Activated CD4-positive, alpha-beta T cell treated with anti-CD3 and anti-CD28 coated beads, Interleukin-2, amount 10 ng/mL, durations not matched to agents 24 days and 14 days (primary cell): ENCODE measurements at regions not wholly inside any gene's neighbourhood (a gene's known extent, or its start where the extent isn't known, plus 50 kb on each side); places are given as distances from the start of the nearest gene placed in this dataset.
"Not testable (repeated sequence)": the region's sequence is repeated elsewhere in the genome, so short reads cannot be mapped to it uniquely, and the experiment has no call there.

Experiments used
- DNase-seq: peaks from one replicate; pipeline ENCODE4 v3.0.0; 2022
- H3K27ac Mint-ChIP-seq: one replicate; pipeline ENCODE4 v1.8.0; 2022; ENCODE audit warnings: mild to moderate bottlenecking, mixed read lengths
- H3K27me3 Mint-ChIP-seq: one replicate; pipeline ENCODE4 v1.8.0; 2022; ENCODE audit warnings: mixed read lengths
- H3K36me3 Mint-ChIP-seq: one replicate; pipeline ENCODE4 v1.8.0; 2022; ENCODE audit warnings: low read depth, mild to moderate bottlenecking, mixed read lengths
- H3K4me1 Mint-ChIP-seq: one replicate; pipeline ENCODE4 v1.8.0; 2021; ENCODE audit warnings: mixed read lengths
- H3K4me3 Mint-ChIP-seq: one replicate; pipeline ENCODE4 v1.8.0; 2022; ENCODE audit warnings: mild to moderate bottlenecking, moderate library complexity, mixed read lengths
- H3K9me3 Mint-ChIP-seq: one replicate; pipeline ENCODE4 v1.8.0; 2021; ENCODE audit warnings: mixed read lengths
- intact Hi-C: fragments of 100-400 bp; cut with micrococcal nuclease; formaldehyde crosslinking; loops from one replicate; pipeline ENCODE4 v1.15.1; 2023

GRCh38 chr13:81148822-81149221 is 807.9 kb upstream of the SPRY2 start:
- peaks cover 4% of the 10 kb centered on the region for H3K9me3 Mint-ChIP-seq
- no peak for DNase-seq
- H3K27ac Mint-ChIP-seq, result no peak overlapping the region
- intact Hi-C loops, result no loop called here
- no peak overlapping the region for H3K4me3 Mint-ChIP-seq
- no peaks in the 10 kb centered on the region for H3K27me3 Mint-ChIP-seq
- no peaks in the 10 kb centered on the region for H3K36me3 Mint-ChIP-seq
- H3K4me1 Mint-ChIP-seq, result no peaks in the 10 kb centered on the region

DNA sequence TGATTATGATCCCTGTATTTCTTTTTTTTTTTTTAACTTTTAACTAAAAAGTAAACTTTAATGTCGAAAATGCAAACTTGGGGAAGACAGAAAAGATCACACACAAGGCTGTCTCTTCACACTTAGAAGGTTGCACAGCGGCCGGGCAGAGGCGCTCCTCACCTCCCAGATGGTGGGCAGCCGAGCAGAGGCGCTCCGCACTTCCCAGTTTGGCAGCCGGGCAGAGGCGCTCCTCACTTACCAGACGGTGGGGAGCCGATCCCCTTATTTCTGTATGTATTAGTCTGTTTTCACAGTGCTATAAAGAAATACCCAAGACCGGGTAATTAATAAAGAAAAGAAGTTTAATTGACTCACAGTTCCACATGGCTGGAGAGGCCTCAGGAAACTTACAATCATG is 805.6 kb upstream of the SPRY2 start:
- H3K4me3 Mint-ChIP-seq, H3K36me3 Mint-ChIP-seq, H3K27me3 Mint-ChIP-seq, DNase-seq, intact Hi-C loops, H3K4me1 Mint-ChIP-seq, H3K9me3 Mint-ChIP-seq, H3K27ac Mint-ChIP-seq: not testable (repeated sequence)

GRCh38 chr13:81142306-81142999 is 801.5 kb upstream of the SPRY2 start:
- no peak overlapping the region for H3K27ac Mint-ChIP-seq
- H3K9me3 Mint-ChIP-seq, result peaks cover 2% of the 10 kb centered on the region
- H3K36me3 Mint-ChIP-seq, result no peaks in the 10 kb centered on the region
- no peaks in the 10 kb centered on the region for H3K4me1 Mint-ChIP-seq
- intact Hi-C loops, result no loop called here
- no peak overlapping the region for H3K4me3 Mint-ChIP-seq
- no peaks in the 10 kb centered on the region for H3K27me3 Mint-ChIP-seq
- no peak for DNase-seq

DNA sequence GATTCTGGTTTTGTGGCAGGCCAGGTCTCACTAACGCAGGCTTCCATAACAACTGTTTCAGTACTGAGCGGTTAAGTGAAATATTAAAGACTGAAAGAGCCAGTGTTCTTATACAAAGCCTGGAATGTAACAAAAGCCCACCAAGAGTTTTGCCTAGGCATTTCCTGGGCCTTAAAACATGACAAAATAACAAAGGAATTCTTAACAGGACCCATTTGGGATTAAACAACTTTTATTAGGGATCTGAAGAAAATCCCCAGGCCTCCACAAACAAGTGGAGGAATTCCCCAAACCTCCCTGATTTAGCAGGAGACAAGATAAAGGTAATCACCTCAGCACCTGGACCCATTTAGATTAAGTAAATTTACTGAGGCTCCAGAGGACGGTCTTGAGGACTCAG is 799.7 kb upstream of the SPRY2 start:
- DNase-seq, result no peak
- no peak overlapping the region for H3K27ac Mint-ChIP-seq
- no peaks in the 10 kb centered on the region for H3K27me3 Mint-ChIP-seq
- intact Hi-C loops, result no loop called here
- no peaks in the 10 kb centered on the region for H3K9me3 Mint-ChIP-seq
- H3K4me3 Mint-ChIP-seq, result no peak overlapping the region
- no peaks in the 10 kb centered on the region for H3K36me3 Mint-ChIP-seq
- H3K4me1 Mint-ChIP-seq, result no peaks in the 10 kb centered on the region

DNA sequence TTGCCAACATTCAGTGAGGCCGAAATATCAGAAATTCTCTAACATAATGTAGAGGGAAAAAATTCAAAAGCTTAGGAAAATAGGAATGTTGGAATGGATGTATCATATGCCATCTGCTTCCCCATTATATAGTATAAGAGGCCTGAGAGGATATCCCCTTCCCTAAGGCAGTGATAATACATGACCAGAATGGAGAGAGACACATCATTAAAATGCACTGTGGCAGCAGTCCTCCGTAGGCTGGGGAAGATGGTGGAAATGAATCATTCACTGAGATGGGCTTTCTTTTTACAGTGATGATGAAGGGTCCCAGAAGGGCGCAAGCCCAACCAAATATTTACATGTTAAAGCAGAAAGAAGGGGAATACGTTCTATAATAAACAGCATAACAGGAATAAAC is 799.1 kb upstream of the SPRY2 start:
- intact Hi-C loops, result no loop called here
- no peak for DNase-seq
- H3K36me3 Mint-ChIP-seq, result no peaks in the 10 kb centered on the region
- no peaks in the 10 kb centered on the region for H3K4me1 Mint-ChIP-seq
- no peaks in the 10 kb centered on the region for H3K9me3 Mint-ChIP-seq
- no peak overlapping the region for H3K27ac Mint-ChIP-seq
- H3K27me3 Mint-ChIP-seq, result no peaks in the 10 kb centered on the region
- no peak overlapping the region for H3K4me3 Mint-ChIP-seq

GRCh38 chr13:81138353-81138980 is 797.5 kb upstream of the SPRY2 start:
- H3K36me3 Mint-ChIP-seq, result no peaks in the 10 kb centered on the region
- no peak overlapping the region for H3K27ac Mint-ChIP-seq
- H3K4me3 Mint-ChIP-seq, result no peak overlapping the region
- intact Hi-C loops, result no loop called here
- H3K27me3 Mint-ChIP-seq, result no peaks in the 10 kb centered on the region
- no peaks in the 10 kb centered on the region for H3K4me1 Mint-ChIP-seq
- no peak for DNase-seq
- H3K9me3 Mint-ChIP-seq, result no peaks in the 10 kb centered on the region

DNA sequence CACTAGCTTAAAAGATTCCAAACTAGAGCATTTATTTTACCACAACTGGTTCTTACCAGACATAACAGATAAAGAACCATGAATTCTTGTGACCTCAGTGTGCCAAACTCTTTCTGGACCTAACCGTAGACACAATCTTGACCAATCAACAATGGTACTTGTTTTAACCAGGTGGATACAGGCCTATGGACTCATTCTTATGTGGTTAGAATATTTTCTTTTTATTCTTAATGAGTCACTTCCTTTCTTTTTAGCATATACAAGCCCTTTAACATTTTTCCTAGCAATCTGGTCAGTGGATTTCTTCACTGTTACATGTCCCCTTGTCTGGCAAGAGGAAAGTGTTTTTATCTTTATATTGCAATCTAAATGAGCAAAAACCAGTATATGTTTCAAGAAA is 792.1 kb upstream of the SPRY2 start:
- Mint-ChIP-seq H3K27me3 (no peaks in the 10 kb centered on the region), H3K36me3 (no peaks in the 10 kb centered on the region), H3K9me3 (peaks cover 9% of the 10 kb centered on the region), H3K4me3 (no peak overlapping the region), H3K27ac (no peak overlapping the region), H3K4me1 (no peaks in the 10 kb centered on the region)
- intact Hi-C loops, result no loop called here
- DNase-seq, result no peak

DNA sequence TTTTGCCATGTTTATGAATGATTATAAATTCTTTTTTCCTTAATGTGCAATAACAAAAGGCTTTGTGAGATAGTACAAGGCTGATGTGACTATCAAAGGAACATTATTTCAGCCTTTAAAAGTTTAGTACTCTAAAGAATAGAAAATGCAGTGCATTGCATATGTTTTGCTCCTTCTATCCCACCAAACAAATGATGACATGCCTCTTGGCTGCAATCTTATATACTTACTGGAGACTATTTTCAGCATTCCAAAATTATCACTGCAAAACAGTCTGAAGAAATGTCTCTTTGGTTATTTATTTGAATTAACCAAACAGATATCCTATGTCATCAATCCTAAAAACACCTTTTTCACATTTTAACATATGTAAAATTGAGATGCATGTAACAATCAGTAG is 776.5 kb upstream of the SPRY2 start:
- DNase-seq, result no peak
- H3K9me3 Mint-ChIP-seq, result no peaks in the 10 kb centered on the region

GRCh38 chr13:81116461-81117282 is 775.7 kb upstream of the SPRY2 start:
- no peaks in the 10 kb centered on the region for H3K27me3 Mint-ChIP-seq
- no peaks in the 10 kb centered on the region for H3K4me1 Mint-ChIP-seq
- no peaks in the 10 kb centered on the region for H3K9me3 Mint-ChIP-seq

More for the DNA sequence above, 776.5 kb upstream of the SPRY2 start:
- Mint-ChIP-seq H3K27ac (no peak overlapping the region), H3K4me3 (no peak overlapping the region), H3K27me3 (no peaks in the 10 kb centered on the region), H3K36me3 (no peaks in the 10 kb centered on the region), H3K4me1 (no peaks in the 10 kb centered on the region)
- intact Hi-C loops, result no loop called here

DNA sequence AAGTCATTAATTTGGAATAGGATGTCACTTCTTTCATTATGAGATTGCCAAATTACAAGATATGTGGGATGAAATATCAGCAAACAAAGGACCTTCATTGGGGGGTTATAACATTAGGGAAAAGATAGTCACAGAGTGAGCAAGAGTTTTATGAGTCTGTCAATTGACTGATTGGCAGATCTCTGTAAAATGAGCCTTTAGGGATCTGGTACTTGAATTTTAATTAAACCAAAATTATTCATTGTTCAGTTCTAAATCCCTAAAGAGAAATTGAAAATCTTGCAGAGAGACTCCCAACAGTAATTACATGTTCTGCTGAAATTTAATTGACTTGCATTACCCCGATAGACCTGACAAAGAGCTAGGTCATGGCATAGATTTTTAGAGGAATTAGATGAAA is 768.1 kb upstream of the SPRY2 start:
- intact Hi-C loops, result no loop called here
- DNase-seq, result no peak
- H3K4me1 Mint-ChIP-seq, result no peaks in the 10 kb centered on the region
- no peaks in the 10 kb centered on the region for H3K9me3 Mint-ChIP-seq
- no peak overlapping the region for H3K27ac Mint-ChIP-seq
- no peaks in the 10 kb centered on the region for H3K27me3 Mint-ChIP-seq
- H3K4me3 Mint-ChIP-seq, result no peak overlapping the region
- H3K36me3 Mint-ChIP-seq, result no peaks in the 10 kb centered on the region

More at GRCh38 chr13:81116461-81117282, 775.7 kb upstream of the SPRY2 start:
- intact Hi-C loops, result no loop called here
- no peaks in the 10 kb centered on the region for H3K36me3 Mint-ChIP-seq
- no peak overlapping the region for H3K4me3 Mint-ChIP-seq
- H3K27ac Mint-ChIP-seq, result no peak overlapping the region
- no peak for DNase-seq

DNA sequence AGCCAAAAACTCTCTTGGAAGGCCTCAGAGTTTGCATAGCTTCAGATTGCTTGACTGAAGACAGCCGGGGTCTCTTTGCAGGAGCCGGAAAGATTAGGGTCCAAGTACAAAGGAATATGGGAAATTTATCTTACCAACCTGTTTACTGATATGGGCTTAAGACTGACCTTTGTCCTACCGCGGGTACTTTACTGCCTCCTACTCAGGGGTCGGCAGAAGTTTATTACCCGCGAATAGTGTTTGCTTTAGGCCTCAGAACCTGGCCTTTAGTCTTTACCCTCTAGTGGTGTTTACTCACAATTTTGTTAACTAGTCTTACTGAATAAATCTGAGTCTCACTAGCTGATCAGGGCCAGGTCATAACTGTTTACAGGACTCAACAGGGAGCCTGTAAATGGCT is 765.4 kb upstream of the SPRY2 start:
- DNase-seq, result no peak
- H3K4me1 Mint-ChIP-seq, result no peaks in the 10 kb centered on the region
- no peak overlapping the region for H3K27ac Mint-ChIP-seq
- no peaks in the 10 kb centered on the region for H3K36me3 Mint-ChIP-seq
- no peaks in the 10 kb centered on the region for H3K27me3 Mint-ChIP-seq
- H3K9me3 Mint-ChIP-seq, result no peaks in the 10 kb centered on the region
- intact Hi-C loops, result no loop called here
- H3K4me3 Mint-ChIP-seq, result no peak overlapping the region

- H3K4me1 Mint-ChIP-seq, result no peaks in the 10 kb centered on the region
- no peak overlapping the region for H3K4me3 Mint-ChIP-seq
- no peak overlapping the region for H3K27ac Mint-ChIP-seq
- no peaks in the 10 kb centered on the region for H3K9me3 Mint-ChIP-seq
- intact Hi-C loops, result no loop called here
- no peaks in the 10 kb centered on the region for H3K36me3 Mint-ChIP-seq
- no peak for DNase-seq
- H3K27me3 Mint-ChIP-seq, result no peaks in the 10 kb centered on the region
Measured at GRCh38 chr13:81104035-81104715, 763.2 kb upstream of the SPRY2 start.

DNA sequence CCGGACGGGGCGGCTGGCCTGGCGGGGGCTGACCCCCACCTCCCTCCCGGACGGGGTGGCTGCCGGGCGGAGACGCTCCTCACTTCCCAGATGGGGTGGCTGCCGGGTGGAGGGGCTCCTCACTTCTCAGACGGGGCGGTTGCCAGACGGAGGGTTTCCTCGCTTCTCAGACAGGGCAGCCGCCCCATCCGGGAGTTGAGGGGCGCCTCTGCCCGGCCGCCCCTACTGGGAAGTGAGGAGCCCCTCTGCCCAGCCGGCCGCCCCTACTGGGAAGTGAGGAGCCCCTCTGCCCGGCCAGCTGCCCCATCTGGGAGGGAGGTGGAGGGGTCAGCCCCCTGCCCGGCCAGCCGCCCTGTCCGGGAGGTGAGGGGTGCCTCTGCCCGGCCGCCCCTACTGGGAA is 761.1 kb upstream of the SPRY2 start:
- H3K9me3 Mint-ChIP-seq, H3K36me3 Mint-ChIP-seq, H3K4me3 Mint-ChIP-seq, H3K27ac Mint-ChIP-seq, H3K27me3 Mint-ChIP-seq, DNase-seq, intact Hi-C loops, H3K4me1 Mint-ChIP-seq: not testable (repeated sequence)
